ENCODE measurements at regions not wholly inside any gene's neighbourhood (a gene's known extent, or its start where the extent isn't known, plus 50 kb on each side); places are given as distances from the start of the nearest gene placed in this dataset.

DNA sequence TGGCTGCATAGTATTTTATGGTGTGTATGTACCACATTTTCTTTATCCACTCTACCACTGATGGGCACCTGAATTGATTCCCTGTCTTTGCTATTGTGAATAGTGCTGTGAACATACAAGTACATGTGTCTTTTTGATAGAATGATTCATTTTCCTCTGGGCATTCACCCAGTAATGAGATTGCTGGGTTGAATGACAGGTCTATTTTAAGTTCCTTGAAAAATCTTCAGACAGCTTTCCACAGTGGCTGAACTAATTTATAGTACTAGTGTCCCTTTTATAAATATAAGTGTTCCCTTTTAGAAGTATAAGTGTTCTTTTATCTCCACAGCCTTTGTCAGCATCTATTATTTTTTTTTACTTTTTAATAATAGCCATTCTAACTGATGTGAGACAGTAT, 303.9 kb upstream of the EPHA4 start:
- no peak overlapping the region for H3K4me2 ChIP-seq
- H3F3A ChIP-seq (ENCODE audit: insufficient read depth, low read depth), result no peaks in the 10 kb centered on the region
- H3K27me3 ChIP-seq (ENCODE audit: insufficient read depth, low read depth), result no peaks in the 10 kb centered on the region
- H2AFZ ChIP-seq, result no peak overlapping the region
- DNase-seq, result no peak
- no peaks in the 10 kb centered on the region for H3K9me2 ChIP-seq (ENCODE audit: insufficient read depth)
- CTCF ChIA-PET, result no interaction called here
- H3K36me3 ChIP-seq (ENCODE audit: low read depth), result no peaks in the 10 kb centered on the region
- no peaks in the 10 kb centered on the region for H3K9me3 ChIP-seq (ENCODE audit: insufficient read depth, low read depth)
- TF ChIP-seq EZH2 (IDR thresholded peaks at IDR 0.05; ENCODE audit: low read depth), result no peak
- TF ChIP-seq, protein P1, sequence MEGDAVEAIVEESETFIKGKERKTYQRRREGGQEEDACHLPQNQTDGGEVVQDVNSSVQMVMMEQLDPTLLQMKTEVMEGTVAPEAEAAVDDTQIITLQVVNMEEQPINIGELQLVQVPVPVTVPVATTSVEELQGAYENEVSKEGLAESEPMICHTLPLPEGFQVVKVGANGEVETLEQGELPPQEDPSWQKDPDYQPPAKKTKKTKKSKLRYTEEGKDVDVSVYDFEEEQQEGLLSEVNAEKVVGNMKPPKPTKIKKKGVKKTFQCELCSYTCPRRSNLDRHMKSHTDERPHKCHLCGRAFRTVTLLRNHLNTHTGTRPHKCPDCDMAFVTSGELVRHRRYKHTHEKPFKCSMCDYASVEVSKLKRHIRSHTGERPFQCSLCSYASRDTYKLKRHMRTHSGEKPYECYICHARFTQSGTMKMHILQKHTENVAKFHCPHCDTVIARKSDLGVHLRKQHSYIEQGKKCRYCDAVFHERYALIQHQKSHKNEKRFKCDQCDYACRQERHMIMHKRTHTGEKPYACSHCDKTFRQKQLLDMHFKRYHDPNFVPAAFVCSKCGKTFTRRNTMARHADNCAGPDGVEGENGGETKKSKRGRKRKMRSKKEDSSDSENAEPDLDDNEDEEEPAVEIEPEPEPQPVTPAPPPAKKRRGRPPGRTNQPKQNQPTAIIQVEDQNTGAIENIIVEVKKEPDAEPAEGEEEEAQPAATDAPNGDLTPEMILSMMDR (conservative IDR thresholded peaks at IDR 0.05), result no peak
- H4K20me1 ChIP-seq (ENCODE audit: insufficient read depth), result no peaks in the 10 kb centered on the region
- H3K79me2 ChIP-seq (ENCODE audit: low read depth), result no peaks in the 10 kb centered on the region
- no peak overlapping the region for H3K27ac ChIP-seq
- H3K4me3 ChIP-seq, result no peak overlapping the region
- POLR2A ChIA-PET (ENCODE audit: unreplicated experiment), result no interaction called here
- no peaks in the 10 kb centered on the region for H3K4me1 ChIP-seq (replicated peaks; ENCODE audit: insufficient read depth)
- intact Hi-C loops (cut with micrococcal nuclease; ENCODE audit: unreplicated experiment), result no loop called here
- BruUV-seq (replicated peaks), result no TSS peak

DNA sequence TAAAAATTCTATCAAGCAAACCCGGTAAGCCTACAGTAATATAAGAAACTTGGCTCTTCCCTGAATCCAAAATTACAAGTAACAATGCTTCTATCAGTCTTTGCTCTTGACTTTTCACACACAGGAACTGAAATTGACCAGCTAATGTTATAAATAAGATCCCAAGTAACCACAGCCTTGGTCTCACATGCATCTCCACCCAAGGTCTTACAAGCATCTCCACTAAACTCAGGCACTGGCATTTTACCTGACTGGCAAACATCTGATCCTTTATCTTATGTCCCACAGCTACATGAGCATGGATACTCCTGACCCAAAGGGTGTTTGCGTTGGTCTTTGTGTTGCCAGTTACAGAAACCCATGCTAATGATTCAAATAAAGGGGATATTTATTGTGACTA, 302.3 kb upstream of the EPHA4 start:
- Histone ChIP-seq H3K36me3 (ENCODE audit: low read depth) (no peaks in the 10 kb centered on the region), H2AFZ (no peak overlapping the region), H3K4me2 (no peak overlapping the region), H3K4me3 (no peak overlapping the region), H3K79me2 (ENCODE audit: low read depth) (no peaks in the 10 kb centered on the region), H3K4me1 (replicated peaks; ENCODE audit: insufficient read depth) (no peaks in the 10 kb centered on the region), H3K9me3 (ENCODE audit: insufficient read depth, low read depth) (no peaks in the 10 kb centered on the region), H4K20me1 (ENCODE audit: insufficient read depth) (no peaks in the 10 kb centered on the region), H3F3A (ENCODE audit: insufficient read depth, low read depth) (no peaks in the 10 kb centered on the region), H3K27ac (no peak overlapping the region), H3K27me3 (ENCODE audit: insufficient read depth, low read depth) (no peaks in the 10 kb centered on the region), H3K9me2 (ENCODE audit: insufficient read depth) (no peaks in the 10 kb centered on the region)
- no peak for TF ChIP-seq EZH2 (IDR thresholded peaks at IDR 0.05; ENCODE audit: low read depth)
- TF ChIP-seq, protein P1 (conservative IDR thresholded peaks at IDR 0.05), result no peak
- POLR2A ChIA-PET (ENCODE audit: unreplicated experiment), result no interaction called here
- intact Hi-C loops (cut with micrococcal nuclease; ENCODE audit: unreplicated experiment), result no loop called here
- DNase-seq, result no peak
- no TSS peak for BruUV-seq (replicated peaks)
- CTCF ChIA-PET, result no interaction called here

DNA sequence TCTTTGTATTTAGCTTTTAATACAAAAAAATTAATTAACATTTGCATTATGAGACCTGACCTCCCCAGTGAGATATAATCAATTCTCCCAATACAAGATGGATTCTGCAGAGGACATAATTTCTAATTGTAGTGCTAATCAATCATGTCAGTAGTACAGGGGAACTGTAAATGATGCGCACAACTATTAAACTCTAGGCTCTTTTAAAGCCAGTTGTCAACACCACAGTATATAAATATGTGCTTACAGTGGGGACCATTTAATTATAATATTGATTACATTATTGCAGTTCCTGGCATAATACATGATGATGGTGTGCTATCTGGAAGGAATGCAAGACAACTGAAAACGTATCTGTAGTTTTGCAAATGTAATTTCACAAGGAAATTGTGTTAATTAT, 285.6 kb upstream of the EPHA4 start:
- POLR2A ChIA-PET (ENCODE audit: unreplicated experiment), result no interaction called here
- intact Hi-C loops (cut with micrococcal nuclease; ENCODE audit: unreplicated experiment), result no loop called here
- H3K4me1 ChIP-seq (replicated peaks; ENCODE audit: insufficient read depth), result no peaks in the 10 kb centered on the region
- H3K36me3 ChIP-seq (ENCODE audit: low read depth), result no peaks in the 10 kb centered on the region
- H3K27ac ChIP-seq, result no peak overlapping the region
- CTCF ChIA-PET, result no interaction called here
- H3K27me3 ChIP-seq (ENCODE audit: insufficient read depth, low read depth), result no peaks in the 10 kb centered on the region
- H3F3A ChIP-seq (ENCODE audit: insufficient read depth, low read depth), result no peaks in the 10 kb centered on the region
- H3K4me3 ChIP-seq, result no peak overlapping the region
- H3K79me2 ChIP-seq (ENCODE audit: low read depth), result no peaks in the 10 kb centered on the region
- H3K9me2 ChIP-seq (ENCODE audit: insufficient read depth), result no peaks in the 10 kb centered on the region
- H2AFZ ChIP-seq, result no peak overlapping the region
- peaks cover 3% of the 10 kb centered on the region; the same call in 1 of the 2 replicates for H3K9me3 ChIP-seq (ENCODE audit: insufficient read depth, low read depth)
- no TSS peak for BruUV-seq (replicated peaks)
- H3K4me2 ChIP-seq, result no peak overlapping the region
- H4K20me1 ChIP-seq (ENCODE audit: insufficient read depth), result no peaks in the 10 kb centered on the region
- no peak for TF ChIP-seq EZH2 (IDR thresholded peaks at IDR 0.05; ENCODE audit: low read depth)
- TF ChIP-seq, protein P1 (conservative IDR thresholded peaks at IDR 0.05), result no peak
- no peak for DNase-seq

All from PC-9 (cell line).